ENCODE measurements at regions not wholly inside any gene's neighbourhood (a gene's known extent, or its start where the extent isn't known, plus 50 kb on each side); places are given as distances from the start of the nearest gene placed in this dataset.

DNA sequence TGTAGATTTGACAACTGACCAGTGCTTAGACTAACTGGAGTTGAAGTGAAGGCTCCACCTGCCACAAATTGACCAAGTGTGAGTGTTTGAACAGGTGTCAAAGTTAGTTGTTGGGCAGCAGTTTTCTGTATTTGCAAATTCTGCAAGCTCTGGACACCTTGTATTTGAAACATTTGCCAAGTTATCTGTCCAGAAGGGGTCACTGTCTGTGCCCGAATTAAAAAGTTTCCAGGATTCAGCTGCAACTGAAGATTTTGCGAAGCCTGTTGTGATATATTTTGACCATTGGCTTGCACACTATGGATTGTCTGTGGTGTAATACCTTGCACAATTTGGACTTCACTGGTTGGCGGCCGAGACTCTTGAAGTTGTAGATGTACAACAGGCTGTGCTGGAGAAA lies 1690.7 kb downstream of the SLITRK5 start:
- TF ChIP-seq EZH2 (IDR thresholded peaks at IDR 0.05; ENCODE audit: borderline replicate concordance) (no peak), EZH2phosphoT487 (IDR thresholded peaks at IDR 0.05; ENCODE audit: low read depth, severe bottlenecking, unreplicated experiment) (no peak)
- TF ChIP-seq, protein P1, sequence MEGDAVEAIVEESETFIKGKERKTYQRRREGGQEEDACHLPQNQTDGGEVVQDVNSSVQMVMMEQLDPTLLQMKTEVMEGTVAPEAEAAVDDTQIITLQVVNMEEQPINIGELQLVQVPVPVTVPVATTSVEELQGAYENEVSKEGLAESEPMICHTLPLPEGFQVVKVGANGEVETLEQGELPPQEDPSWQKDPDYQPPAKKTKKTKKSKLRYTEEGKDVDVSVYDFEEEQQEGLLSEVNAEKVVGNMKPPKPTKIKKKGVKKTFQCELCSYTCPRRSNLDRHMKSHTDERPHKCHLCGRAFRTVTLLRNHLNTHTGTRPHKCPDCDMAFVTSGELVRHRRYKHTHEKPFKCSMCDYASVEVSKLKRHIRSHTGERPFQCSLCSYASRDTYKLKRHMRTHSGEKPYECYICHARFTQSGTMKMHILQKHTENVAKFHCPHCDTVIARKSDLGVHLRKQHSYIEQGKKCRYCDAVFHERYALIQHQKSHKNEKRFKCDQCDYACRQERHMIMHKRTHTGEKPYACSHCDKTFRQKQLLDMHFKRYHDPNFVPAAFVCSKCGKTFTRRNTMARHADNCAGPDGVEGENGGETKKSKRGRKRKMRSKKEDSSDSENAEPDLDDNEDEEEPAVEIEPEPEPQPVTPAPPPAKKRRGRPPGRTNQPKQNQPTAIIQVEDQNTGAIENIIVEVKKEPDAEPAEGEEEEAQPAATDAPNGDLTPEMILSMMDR (IDR thresholded peaks at IDR 0.05; ENCODE audit: poor library complexity) = peak; percentile 21
